NCI-H82 (cell line): ENCODE measurements at regions not wholly inside any gene's neighbourhood (a gene's known extent, or its start where the extent isn't known, plus 50 kb on each side); places are given as distances from the start of the nearest gene placed in this dataset.

Experiments used
- DNase-seq: peaks from one replicate; lab custom pipeline; 2025; lab: John Stamatoyannopoulos, UW

DNA sequence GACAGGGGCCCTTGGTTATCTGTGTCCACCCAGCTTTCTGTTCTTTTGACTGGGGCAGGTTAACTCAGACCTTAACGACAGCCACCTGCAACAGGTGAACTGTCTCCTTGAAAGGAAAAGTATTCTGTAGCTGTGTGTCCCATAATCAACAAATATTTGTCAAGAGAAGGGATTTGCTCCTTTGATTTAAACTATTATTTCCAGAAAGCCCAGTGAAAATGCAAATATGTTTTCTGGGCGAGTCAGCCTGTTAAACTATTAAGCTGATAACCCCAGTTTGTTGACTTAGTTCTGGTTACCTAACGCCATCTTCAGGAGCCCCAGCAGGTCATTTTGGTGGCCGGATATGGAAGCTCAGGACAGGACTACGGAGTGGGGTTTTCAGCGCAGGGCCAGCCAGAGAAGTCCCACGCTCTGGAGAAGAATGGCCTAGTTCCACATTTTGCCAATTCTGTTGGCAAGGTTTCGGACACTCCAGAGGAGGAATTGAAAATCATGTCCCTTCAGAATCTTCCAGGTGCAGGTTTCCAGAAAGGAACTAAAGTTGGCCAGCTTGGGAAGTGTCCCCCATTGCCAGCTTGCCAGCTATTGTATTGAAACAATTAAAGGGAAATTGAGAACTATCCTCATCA, 54.5 kb downstream of the ADRA2A start:
- no peak for DNase-seq

DNA sequence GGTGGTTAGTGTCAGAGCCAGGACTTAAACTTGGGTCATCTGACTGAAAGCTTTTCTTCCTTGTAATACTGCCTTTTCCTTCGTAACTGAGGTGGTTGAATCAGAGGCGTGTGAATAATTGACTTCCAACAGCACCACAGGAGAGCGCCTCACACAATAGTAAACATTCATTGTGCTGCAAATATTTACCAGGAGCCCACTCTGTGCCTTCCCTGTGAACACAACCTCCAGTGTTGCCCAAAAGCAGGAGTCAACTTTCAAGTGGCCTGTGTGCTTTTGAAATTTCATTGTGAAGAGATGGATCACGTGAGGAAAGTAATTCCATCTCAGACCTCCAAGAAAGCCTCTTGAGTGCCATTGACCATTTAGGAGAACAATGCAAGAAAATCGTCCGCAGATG, 60.2 kb downstream of the ADRA2A start:
- no peak for DNase-seq

DNA sequence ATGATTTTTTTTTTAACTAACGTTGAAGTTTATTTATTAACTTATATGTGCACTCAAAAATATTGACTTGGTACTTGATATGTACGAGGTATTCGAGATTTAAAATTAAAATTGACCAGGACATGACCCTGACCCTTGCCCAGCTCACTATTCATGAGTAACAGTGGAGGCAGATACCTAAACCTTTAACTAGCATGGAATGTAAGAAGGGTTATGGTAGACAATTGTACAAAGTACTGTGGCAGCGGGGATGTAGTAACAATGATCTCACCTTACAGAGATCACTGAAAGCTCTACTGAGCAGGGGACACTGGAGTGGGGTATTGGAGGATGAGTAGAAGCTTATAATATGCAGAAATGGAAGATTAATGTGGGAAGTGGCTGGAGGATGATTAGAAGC, 60.8 kb downstream of the ADRA2A start:
- no peak for DNase-seq

DNA sequence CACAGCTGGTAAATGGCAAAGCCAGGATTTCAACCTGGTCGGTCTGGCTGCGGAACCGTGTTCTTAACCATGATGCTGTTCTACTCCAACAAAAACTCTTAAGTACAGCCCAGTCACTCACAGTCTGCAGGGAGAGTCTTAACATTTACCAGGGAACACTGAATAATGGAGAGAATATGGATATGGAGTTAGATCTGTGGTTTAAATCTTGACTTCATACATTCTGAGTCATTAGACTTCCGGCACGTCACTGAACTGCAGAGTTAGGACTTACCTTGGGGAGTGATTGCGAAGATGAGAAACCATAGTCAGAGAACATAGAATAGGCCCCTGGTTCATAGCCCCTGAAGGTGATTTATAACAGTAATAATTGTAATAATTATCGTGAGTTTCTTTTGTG, 61.7 kb downstream of the ADRA2A start:
- no peak for DNase-seq

DNA sequence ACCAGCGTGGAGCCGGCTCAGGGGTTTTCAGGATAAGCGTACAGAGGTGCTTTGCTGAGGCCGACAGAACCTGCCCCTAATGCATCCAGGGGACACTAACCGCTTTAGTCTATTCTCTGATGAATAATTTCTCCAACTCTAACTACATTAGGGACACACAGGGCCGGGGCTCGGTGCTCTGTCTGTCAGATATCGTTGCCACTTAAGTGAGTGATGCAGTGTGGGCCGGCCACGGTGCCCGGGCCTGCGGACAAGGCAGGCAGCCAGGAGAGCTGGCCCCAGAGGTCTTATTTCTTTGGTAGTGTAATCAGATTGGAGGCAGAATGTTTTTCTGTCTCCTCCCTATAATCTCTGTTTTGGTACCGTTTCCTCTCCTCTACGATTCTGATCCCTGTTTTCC, 62.7 kb downstream of the ADRA2A start:
- DNase-seq, result no peak

DNA sequence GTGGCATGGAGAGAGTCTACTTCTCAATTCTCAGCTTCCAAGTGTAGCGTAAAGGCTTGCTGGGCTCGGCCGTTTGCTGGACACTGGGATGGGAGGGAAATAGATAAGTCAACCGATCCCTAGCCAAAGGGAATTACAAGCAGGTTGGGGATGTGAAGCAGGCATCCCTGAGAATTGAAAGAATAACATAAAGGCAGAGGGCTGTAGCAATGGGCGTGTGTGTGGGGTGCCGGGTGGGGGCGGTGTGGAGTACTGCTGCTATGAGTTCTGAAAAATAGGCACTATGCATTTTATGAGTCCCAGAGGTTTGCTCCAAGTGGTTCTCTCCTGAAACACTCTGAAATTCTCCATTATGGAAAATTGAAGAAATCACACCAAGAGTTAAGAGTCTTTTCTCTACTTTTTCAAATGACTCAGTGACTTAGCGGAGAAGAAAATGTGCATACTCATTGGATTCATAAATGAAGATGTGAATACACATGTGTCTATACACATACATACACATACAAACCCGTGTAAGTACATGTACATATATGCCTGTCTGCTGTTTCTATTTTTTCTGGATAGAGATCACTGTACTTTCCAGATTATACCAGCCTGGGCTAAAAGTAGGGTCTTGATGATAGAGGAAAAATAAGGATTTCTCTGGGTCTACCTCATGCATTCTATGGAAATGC, 65.4 kb downstream of the ADRA2A start:
- DNase-seq, result peak; percentile 7

DNA sequence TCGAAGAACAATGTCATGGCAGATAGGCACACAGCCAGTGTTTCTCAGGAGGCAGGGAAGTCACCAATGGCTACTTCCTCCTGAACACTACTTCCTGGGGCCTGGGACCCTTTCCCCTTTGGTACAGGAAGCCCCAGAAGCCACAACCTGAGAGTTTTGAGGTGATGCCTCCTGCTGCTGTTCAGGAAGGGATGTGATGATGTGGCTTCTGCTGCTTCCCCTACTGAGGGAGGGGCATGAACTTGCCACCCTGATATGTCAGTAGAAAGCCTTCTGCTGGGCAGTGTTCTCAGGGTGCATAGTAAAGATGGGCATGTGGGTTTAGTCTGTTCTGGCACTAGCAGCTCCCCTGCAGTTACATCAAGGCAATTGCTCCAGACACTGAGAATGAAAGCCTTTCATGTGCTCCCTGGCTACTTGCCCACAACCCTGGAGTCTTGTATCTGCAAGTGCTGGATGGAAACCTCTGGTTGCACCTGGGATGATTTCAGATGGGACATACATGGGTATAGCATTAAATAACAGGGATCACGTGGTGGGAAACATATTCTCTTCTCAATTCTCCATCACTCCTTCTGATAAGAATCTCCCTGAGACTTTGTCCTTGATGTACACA, 69.3 kb downstream of the ADRA2A start:
- no peak for DNase-seq

DNA sequence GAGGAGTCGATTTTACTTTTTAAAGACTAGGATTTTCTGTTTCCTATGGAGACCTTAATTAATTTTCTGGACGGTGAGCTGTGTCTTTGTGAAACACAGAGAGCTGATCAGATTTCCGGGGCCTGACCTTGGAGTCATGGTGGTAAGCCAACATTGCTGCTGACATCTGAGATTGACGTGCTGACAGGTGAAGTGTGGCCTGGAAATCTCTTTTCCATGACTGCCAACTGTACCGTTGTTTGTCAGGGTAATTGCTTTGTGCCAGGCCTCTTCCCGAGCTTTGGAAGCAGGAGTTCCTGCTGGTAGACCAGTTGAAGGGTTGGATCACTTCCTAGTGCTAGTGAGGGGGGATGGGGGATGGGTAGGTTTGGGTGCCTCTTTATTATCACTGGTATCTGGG, 71.2 kb downstream of the ADRA2A start:
- DNase-seq, result no peak

DNA sequence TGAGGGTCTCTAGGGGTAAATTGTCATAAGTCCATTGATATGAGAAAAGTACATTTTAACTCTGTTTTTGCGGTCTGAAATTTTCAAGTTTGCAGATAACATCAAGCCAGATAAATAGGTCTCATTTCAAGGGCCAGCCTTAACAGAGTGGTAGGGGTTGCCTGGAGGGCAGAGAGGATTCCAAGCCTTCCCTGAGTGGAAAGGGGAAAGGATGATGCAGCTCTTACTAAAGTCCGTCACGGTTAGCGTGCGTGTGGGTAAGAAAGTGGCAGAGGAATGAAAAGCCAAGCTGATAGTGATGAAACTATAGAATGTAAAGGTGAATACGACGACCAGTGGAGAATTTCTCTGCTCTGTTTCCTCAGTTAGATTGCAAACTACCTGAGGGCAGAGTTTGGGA, 71.6 kb downstream of the ADRA2A start:
- no peak for DNase-seq

DNA sequence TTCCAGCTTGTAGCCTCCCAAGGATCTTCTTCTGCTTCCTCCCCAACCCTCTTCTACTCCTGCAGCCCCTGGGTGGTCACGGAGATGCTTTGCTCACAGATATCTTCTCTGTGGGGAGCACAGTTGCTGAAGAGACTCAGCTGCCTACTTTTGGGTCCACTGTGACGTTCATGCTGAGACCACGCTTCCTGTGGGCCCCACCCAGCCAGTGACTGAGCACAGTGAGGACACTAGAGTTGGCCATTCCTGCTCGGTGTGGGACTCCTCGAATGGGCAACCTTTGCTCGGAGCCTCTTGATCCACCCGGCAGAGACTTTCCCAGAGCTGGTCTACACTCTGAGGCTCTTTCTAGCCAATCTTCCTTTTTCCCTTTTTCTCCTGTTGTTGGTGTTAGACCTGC, 73.9 kb downstream of the ADRA2A start:
- DNase-seq, result no peak

DNA sequence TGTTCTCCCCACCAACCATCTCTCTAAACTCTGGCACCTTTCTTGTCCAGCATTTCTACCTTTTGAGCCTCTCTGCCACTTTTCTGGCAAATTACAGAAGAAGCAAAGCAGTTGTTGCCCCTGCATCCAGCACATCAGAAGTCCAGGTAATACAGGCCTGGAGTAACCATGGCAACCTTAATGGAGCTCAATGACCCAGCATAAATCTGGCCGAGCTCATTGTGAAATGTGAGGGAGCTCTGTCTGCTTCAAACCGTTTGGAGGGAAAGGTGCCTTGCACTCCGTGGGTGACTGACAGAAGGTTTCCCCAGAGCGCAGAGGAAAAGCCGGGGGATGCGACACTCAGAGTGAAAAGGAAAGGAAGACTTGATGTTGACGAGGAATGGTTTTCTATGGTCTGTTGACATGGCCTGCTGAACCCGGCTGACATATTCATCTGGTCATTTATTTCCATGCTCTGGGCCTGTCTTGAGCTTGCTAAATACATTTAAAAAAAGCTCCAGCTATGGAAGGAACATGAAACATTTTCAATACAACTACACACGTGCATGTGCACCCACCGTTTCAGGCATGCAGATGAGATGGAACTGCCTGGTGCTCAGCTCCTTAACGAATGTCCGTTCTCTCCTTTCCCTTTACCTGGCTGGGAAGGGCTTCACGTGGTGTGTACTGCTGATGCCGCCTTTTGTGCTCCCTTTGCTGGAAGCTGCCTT, 74.9 kb downstream of the ADRA2A start:
- DNase-seq, result no peak

DNA sequence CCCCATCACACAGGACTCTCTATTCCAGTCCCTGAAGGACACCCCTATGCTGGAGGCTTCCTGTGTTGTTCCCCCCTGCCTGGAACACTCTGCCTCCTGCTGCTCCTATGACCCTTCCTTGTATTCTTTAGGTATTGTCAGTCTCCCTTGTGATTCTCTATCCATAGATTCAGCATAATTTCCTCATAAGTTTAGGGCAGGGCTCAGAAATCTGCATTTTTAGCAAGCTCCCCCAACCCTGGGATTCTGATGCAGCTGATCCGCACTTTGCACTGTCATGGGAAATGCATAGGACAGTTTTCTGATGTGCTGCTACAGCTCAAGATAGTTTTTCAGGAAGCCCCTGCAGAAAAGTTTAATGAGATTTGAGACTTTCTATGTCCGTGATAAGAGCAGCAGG, 79.9 kb downstream of the ADRA2A start:
- no peak for DNase-seq

DNA sequence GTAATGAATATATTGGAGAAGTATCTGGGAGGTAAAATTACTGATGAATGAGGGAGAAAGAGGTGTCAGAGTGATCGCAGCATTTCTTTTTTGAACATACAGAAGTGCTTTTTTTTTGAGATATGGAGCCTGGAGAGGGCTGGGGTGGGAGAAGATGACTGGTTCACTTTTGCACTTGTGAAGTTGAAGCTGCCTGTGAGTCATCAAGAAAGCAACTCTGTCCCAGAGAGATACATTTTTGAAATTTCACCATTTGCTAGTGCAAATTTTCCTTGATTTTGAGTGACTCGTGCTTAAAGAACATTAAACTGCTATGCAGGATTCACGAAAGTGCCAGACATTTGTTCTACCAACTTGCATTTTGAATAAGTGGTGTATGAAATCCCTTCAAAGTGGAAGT, 81.8 kb downstream of the ADRA2A start:
- DNase-seq, result no peak

DNA sequence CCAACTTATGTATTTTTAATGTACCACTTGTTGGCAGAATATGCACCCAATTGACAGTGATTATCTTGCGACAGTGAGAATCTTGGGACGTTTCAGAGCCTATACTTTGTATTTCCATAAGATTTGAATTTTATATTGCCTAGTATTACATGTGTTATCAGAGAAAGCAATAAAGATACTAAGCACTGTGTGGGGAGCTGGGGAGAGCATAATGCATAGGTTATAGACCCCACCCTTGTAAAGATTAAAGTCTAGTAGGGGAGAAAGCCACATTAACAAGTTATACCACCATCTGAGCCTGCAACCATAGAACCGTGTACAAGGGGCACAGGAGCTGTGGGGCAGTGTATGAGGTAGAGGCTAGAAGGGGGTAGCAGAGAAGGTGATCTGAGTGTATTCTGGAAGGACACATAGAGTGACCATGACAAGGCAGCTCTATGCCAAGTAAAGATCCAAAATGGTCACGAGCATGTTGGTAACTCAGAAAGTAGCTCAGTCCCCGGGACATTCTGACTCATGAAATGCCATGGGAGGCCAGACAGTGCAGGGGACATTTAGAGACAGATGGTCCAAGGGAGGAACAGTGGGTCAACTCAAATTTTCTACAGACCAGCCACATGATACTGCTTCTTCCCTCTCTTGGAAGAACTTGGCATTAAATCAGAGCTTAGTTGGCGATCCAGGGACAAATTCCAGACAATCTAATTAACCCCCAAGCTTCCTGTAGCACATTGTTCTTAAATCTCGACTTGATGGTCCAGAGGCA, 84.5 kb downstream of the ADRA2A start:
- peak; percentile 25 for DNase-seq

DNA sequence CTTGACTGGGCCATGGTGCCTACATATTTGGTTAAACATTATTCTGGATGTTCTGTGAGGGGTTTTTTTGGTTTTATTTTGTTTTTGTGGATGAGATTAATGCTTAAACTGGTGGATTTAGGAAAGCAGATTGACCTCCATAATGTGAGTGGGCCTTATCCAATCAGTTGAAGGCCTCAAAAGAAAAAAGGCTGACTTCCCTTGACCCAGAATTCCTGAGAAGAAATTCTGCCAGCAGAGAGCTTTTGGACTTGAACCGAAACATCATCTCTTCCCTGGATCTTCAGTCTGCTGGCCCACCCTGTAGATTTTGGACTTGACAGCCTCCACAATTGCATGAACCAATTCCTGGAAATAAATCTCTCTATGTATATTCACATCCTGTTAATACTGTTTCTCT, 94.4 kb downstream of the ADRA2A start:
- no peak for DNase-seq

DNA sequence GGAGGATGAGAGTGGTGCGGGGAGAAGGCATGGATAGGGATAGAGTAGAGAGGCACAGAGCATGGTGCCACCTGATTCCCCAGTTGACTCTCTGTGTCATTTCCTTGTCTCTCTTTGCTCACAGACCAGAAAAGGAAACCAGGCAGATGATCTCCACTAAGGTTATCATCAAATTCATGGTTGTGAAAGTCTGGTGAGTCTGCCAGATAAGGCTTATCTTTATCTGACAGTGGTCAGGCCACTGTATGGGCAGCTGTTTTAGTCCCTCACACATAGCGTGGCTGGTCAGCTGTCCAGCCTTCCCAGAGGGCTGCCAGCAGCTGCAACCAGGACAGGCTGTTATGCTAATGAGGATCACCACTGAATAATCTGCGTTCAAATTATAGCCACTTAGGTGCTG, 99.0 kb downstream of the ADRA2A start:
- no peak for DNase-seq

DNA sequence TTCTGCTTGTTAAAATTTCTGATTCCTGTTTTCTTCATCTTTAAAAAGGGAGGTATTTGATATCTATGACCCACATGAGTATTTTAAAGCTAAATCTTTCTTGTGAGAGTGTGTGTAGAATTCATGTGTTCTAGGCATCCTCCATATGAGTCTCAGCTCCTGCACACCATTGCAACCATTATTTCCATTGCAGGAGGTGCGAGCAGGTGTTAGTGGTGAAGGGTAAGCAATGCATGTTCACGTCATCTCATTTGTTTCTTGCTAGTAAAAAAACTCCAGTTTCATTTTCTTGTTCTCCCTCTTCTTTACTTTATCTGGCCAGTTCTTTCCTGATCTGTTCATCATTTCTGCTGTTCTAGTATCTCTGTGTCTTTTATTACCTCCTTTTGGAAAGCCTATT, 100.5 kb downstream of the ADRA2A start:
- no peak for DNase-seq

DNA sequence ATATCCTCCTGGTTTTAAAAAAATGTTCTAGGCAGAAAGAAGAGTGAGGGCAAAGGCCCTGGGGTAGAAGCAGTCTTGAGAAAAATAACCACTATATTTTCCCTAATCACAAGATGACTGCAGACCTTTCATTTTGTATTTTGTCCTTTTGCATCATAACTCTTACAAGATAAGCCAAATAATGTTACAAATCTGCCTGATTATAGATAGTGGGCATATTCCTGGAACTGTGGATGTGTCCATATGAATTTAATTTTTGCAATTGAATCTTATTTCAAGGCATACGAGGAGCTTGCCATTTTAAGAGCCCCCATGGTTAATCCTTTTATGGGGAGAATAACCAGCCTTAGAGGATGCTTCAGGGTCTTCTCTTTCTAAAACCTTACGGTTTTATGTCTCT, 102.7 kb downstream of the ADRA2A start:
- no peak for DNase-seq

DNA sequence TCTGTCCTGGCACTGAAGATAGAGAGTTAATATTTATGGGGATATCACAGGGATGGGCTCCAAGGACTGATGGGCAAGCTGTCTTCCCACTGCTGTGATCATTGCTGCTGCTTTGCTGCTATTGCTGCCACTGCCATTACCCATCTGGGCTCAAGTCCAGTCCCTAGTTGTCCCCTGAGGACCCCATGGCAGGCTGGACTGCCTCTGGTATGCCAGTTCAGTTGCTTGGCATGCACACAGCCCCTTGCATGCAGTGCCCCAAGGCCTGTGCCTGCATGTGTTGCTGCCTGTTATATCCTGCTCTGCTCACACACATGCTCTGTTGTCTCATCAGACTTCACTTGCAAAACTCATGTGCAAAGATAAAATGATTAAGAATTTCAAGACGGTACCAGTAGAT, 109.5 kb downstream of the ADRA2A start:
- no peak for DNase-seq

DNA sequence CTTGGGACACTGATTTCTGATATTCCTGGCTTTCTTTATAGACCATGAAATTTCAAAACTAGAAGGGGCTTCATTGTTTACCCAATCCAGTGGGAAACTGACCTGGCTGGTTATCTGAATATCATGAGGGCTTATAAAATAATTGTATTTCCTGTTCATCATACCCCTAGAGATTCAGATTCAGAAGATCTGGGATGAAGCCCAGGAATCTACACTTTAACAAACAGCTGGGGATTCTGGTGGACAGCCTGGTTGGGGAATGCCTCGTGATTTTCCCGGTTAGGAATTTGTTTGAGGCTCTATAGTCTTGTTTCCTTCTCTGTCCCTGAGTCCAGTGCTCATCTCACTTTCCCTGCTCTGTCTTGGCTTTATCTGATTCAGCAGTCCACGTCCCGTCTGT, 110.3 kb downstream of the ADRA2A start:
- no peak for DNase-seq

DNA sequence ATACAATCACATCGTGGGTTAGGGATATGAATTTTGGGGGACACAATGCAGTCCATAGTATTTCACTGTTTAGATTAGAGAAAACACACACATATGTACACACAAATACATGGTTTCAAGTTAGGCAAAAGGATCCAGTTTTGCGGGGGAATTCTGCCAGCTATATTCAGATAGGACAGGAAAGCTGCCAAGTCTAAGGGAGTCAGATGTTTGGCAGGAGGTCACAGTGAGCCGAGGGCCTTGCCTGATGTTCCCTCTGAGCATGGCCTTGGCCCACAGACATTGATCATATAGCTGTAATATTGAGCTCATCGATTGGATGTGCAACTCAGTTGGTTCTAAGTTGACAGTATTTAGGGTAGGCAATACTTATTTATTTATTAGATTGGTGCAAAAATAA, 122.8 kb downstream of the ADRA2A start:
- no peak for DNase-seq

DNA sequence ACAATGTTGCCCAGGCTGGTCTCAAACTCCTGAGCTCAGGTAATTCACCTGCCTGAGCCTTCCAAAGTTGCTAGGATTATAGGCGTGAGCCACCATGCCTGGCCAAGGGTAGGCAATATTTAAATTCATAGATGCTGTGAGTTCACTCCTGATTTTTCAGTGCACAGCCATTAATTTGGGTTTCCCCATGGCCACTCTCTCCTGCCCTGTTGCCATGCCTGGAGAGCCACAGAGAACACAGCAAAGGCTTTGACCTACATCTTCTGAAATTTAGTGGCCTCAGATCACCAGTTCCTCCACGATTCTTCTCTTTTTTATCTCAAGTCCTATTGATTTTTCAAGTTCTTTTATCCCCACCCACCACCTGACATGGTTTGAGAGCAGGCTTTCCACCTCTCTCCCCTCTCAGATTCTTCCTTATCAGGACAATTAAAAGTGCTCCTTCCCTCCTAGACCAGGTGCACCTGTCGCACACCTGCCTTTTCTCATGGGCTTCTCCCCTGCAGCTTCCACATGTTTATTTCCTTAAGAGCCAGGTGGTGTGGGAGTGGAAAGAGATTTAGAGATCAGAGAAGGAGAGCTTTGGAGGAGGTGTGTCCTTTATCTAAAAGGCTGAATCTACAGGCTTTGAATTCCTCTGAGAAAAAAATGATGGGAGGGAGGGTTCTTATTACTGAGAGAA, 123.8 kb downstream of the ADRA2A start:
- DNase-seq, result peak; percentile 29
